ENCODE measurements at regions not wholly inside any gene's neighbourhood (a gene's known extent, or its start where the extent isn't known, plus 50 kb on each side); places are given as distances from the start of the nearest gene placed in this dataset.
"Not testable (repeated sequence)": the region's sequence is repeated elsewhere in the genome, so short reads cannot be mapped to it uniquely, and the experiment has no call there.

DNA sequence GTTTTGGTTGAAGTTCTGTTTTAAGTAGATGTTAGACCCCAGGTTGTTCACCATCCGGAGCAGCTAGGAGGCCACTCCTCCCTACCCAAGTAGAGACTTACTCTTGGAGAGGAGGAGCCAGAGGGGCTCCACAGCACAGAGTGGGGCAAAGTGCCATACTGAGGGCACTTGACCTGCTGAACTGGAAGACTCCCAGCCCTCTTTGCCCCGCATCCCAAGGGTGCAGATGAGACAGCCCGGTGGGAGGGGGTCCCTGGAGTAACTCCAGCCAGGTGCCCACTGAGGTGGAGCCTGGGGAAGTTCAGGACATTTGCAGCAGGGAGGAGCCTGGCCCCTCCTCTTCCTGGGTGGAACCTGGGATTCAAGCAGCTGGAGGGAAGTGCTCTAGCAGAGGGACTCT, 102.1 kb upstream of the GPR6 start:
- no peaks in the 10 kb centered on the region for H3K36me3 ChIP-seq

DNA sequence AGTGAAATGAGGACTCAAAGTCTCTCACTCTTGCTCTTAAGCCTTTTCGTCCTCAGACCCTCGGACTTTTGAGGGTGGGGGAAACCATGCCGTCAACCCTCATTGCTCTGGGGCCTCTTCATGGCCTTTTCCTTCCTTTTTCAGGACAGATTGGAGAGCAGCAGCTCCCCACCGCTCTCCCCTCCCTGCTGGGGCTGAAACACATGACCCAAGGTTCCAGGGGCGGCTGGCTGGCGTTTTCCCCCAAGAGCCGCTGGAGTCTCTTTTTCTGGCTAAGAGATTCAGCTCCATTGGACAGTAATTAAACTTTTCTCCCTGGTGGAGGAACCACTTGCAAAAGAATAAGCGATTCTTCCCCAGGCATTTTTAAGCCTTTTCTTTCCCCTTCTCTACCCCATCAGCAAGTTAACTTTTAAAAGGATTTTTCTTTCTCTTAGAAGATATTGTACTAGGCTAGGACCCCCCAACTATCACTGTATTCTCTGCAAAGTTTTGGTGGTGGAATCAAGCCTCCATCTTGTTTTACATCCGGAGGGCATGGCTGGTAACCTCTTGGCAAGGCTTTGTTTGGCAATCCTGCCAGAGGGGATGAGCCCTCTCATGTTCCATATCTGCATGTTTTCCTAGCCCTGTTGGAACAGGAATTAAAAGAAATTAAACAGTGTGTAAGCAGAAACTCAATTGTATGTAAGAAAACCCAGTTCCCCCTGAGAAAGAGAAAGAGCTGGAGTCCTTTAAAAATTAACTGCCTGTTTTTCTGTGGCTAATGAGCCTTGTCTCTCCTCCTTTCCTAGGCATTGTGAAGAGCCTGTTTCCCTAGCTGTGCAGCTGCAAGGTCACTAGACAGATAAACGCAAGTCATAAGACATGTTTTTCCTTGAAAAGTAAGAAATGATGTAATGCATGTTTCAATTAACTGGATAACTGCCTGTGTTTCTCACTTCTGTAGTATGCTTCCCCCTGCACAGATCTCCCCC, 100.8 kb upstream of the GPR6 start:
- TF ChIP-seq EP300 (IDR thresholded peaks at IDR 0.05) = no peak
- TF ChIP-seq POLR2AphosphoS5 (IDR thresholded peaks at IDR 0.05) = no peak
- no peak for TF ChIP-seq POLR2A (IDR thresholded peaks at IDR 0.05)
- TF ChIP-seq, protein P1, sequence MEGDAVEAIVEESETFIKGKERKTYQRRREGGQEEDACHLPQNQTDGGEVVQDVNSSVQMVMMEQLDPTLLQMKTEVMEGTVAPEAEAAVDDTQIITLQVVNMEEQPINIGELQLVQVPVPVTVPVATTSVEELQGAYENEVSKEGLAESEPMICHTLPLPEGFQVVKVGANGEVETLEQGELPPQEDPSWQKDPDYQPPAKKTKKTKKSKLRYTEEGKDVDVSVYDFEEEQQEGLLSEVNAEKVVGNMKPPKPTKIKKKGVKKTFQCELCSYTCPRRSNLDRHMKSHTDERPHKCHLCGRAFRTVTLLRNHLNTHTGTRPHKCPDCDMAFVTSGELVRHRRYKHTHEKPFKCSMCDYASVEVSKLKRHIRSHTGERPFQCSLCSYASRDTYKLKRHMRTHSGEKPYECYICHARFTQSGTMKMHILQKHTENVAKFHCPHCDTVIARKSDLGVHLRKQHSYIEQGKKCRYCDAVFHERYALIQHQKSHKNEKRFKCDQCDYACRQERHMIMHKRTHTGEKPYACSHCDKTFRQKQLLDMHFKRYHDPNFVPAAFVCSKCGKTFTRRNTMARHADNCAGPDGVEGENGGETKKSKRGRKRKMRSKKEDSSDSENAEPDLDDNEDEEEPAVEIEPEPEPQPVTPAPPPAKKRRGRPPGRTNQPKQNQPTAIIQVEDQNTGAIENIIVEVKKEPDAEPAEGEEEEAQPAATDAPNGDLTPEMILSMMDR (IDR thresholded peaks at IDR 0.05) = no peak
- H3K4me1 ChIP-seq = no peaks in the 10 kb centered on the region
- no peak overlapping the region for H3K4me3 ChIP-seq
- 81 to 87% methylated on average over 10 of the region's 10 CpGs for WGBS, 2 donors
- H3K27me3 ChIP-seq = no peaks in the 10 kb centered on the region
- H3K9me3 ChIP-seq = no peaks in the 10 kb centered on the region
- DNase-seq = peak; percentile 14
- intact Hi-C loops (cut with DNase I) = no loop called here
- no peak overlapping the region for H3K27ac ChIP-seq
- no peaks in the 10 kb centered on the region for H3K36me3 ChIP-seq

More for the DNA sequence above, 102.1 kb upstream of the GPR6 start:
- DNase-seq = no peak
- Histone ChIP-seq H3K4me3 (no peak overlapping the region), H3K27me3 (no peaks in the 10 kb centered on the region), H3K9me3 (no peaks in the 10 kb centered on the region), H3K4me1 (no peaks in the 10 kb centered on the region), H3K27ac (no peak overlapping the region)
- intact Hi-C loops (cut with DNase I) = no loop called here
- 86 to 95% methylated on average over 3 of the region's 3 CpGs for WGBS, 2 donors
- no peak for TF ChIP-seq POLR2AphosphoS5 (IDR thresholded peaks at IDR 0.05)
- no peak for TF ChIP-seq POLR2A (IDR thresholded peaks at IDR 0.05)
- TF ChIP-seq EP300 (IDR thresholded peaks at IDR 0.05) = no peak
- TF ChIP-seq, protein P1 (IDR thresholded peaks at IDR 0.05) = no peak

- H3K9me3 ChIP-seq; H3K4me3 ChIP-seq; H3K27ac ChIP-seq; H3K36me3 ChIP-seq; intact Hi-C loops (cut with DNase I); H3K27me3 ChIP-seq; H3K4me1 ChIP-seq: not testable (repeated sequence)
- WGBS, 2 donors = 82 to 90% methylated on average over 9 of the region's 9 CpGs
- DNase-seq = peak; percentile 4
Measured at GRCh38 chr6:109878005-109878690, 100.0 kb upstream of the GPR6 start.

DNA sequence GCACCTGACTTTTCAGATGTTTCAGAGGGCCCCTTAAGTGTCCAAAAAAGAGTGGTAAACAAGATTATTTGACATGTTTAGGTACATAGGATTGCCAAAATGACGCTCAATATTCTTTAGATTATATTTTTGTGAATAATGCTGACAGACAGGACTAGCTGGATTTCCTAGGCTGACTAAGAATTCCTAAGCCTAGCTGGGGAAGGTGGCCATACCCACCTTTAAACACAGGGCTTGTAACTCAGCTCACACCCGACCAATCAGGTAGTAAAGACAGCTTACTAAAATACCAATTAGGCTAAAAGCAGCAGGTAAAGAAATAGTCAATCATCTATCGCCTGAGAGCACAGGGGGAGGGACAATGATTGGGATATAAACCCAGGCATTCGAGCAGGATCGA, 99.0 kb upstream of the GPR6 start:
- H3K9me3 ChIP-seq; H3K27me3 ChIP-seq; H3K36me3 ChIP-seq; H3K27ac ChIP-seq; H3K4me3 ChIP-seq; H3K4me1 ChIP-seq; intact Hi-C loops (cut with DNase I): not testable (repeated sequence)
- DNase-seq = peak; percentile 10
- WGBS, 2 donors = 78 to 87% methylated on average over 5 of the region's 5 CpGs

GRCh38 chr6:109879521-109879920, 98.6 kb upstream of the GPR6 start:
- H3K4me1 ChIP-seq = no peaks in the 10 kb centered on the region
- H3K27ac ChIP-seq = no peak overlapping the region
- no peak overlapping the region for H3K4me3 ChIP-seq
- intact Hi-C loops (cut with DNase I) = no loop called here
- WGBS, 2 donors = 95% methylated on average over 15 of the region's 15 CpGs
- H3K27me3 ChIP-seq = no peaks in the 10 kb centered on the region
- no peaks in the 10 kb centered on the region for H3K36me3 ChIP-seq
- DNase-seq = no peak
- H3K9me3 ChIP-seq = no peaks in the 10 kb centered on the region
- TF ChIP-seq, protein P1 (IDR thresholded peaks at IDR 0.05) = no peak
- TF ChIP-seq POLR2A (IDR thresholded peaks at IDR 0.05) = no peak
- no peak for TF ChIP-seq POLR2AphosphoS5 (IDR thresholded peaks at IDR 0.05)
- TF ChIP-seq EP300 (IDR thresholded peaks at IDR 0.05) = no peak

DNA sequence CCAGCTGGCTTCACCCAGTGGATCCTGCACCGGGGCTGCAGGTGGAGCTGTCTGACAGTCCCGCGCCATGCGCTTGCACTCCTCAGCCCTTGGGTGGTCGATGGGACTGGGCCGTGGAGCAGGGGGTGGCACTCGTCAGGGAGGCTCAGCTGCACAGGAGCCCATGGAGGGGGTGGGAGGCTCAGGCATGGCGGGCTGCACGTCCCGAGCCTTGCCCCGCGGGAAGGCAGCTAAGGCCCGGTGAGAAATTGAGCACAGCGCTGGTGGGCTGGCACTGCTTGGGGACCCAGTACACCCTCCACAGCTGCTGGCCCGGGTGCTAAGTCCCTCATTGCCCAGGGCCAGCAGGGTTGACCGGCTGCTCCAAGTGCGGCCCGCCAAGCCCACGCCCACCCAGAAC, 97.0 kb upstream of the GPR6 start:
- not testable (repeated sequence) for DNase-seq, H3K9me3 ChIP-seq

GRCh38 chr6:109881953-109882490, 96.1 kb upstream of the GPR6 start:
- H3K36me3 ChIP-seq; H3K4me1 ChIP-seq; H3K27me3 ChIP-seq; intact Hi-C loops (cut with DNase I); H3K4me3 ChIP-seq; H3K9me3 ChIP-seq; H3K27ac ChIP-seq: not testable (repeated sequence)
- WGBS, 2 donors = 96 to 98% methylated on average over 1 of the region's 1 CpG
- DNase-seq = peak; percentile 2

More for the DNA sequence above, 97.0 kb upstream of the GPR6 start:
- WGBS, 2 donors = 86 to 97% methylated on average over 19 of the region's 19 CpGs
- intact Hi-C loops (cut with DNase I); H3K36me3 ChIP-seq; H3K27ac ChIP-seq; H3K4me3 ChIP-seq; H3K4me1 ChIP-seq; H3K27me3 ChIP-seq: not testable (repeated sequence)
